Chondrocyte (in vitro differentiated cells): ENCODE measurements at regions not wholly inside any gene's neighbourhood (a gene's known extent, or its start where the extent isn't known, plus 50 kb on each side); places are given as distances from the start of the nearest gene placed in this dataset.

Experiments used
- DNase-seq: peaks from one replicate; pipeline ENCODE4 v3.0.0; 2021; ENCODE audit warnings: mixed read lengths, low spot score
- H3K27ac Mint-ChIP-seq: one replicate; pipeline ENCODE4 v1.8.0; 2021; ENCODE audit warnings: mild to moderate bottlenecking, moderate library complexity, mixed read lengths; ENCODE audit not compliant: unreplicated experiment
- H3K27me3 Mint-ChIP-seq: 2 replicates; pipeline ENCODE4 v1.8.0; 2021; ENCODE audit warnings: low read depth, mixed read lengths
- H3K36me3 Mint-ChIP-seq: 2 replicates; pipeline ENCODE4 v1.8.0; 2021; ENCODE audit warnings: low read depth, mixed read lengths
- H3K4me1 Mint-ChIP-seq: 2 replicates; pipeline ENCODE4 v1.8.0; 2021; ENCODE audit warnings: low read depth, mild to moderate bottlenecking, mixed read lengths
- H3K4me3 Mint-ChIP-seq: one replicate; pipeline ENCODE4 v1.8.0; 2021; ENCODE audit warnings: mild to moderate bottlenecking, moderate library complexity, mixed read lengths; ENCODE audit not compliant: unreplicated experiment
- H3K9me3 Mint-ChIP-seq: 2 replicates; pipeline ENCODE4 v1.8.0; 2021; ENCODE audit warnings: low read depth, mixed read lengths
- TF ChIP-seq, protein P1 (sequence below): fragments of 200-600 bp; sonication (generic); IDR thresholded peaks from 2 replicates; pipeline ENCODE4 v1.5.0; 2021; ENCODE audit warnings: antibody characterized with exemption, mild to moderate bottlenecking, moderate library complexity

GRCh38 chr3:4233488-4233887 lies 69.7 kb upstream of the SETMAR start:
- DNase-seq = no peak
- Mint-ChIP-seq H3K36me3 (no peaks in the 10 kb centered on the region), H3K4me3 (no peak overlapping the region), H3K4me1 (no peaks in the 10 kb centered on the region), H3K27ac (no peak overlapping the region), H3K27me3 (peaks cover 7% of the 10 kb centered on the region), H3K9me3 (peaks cover 8% of the 10 kb centered on the region)
- TF ChIP-seq, protein P1, sequence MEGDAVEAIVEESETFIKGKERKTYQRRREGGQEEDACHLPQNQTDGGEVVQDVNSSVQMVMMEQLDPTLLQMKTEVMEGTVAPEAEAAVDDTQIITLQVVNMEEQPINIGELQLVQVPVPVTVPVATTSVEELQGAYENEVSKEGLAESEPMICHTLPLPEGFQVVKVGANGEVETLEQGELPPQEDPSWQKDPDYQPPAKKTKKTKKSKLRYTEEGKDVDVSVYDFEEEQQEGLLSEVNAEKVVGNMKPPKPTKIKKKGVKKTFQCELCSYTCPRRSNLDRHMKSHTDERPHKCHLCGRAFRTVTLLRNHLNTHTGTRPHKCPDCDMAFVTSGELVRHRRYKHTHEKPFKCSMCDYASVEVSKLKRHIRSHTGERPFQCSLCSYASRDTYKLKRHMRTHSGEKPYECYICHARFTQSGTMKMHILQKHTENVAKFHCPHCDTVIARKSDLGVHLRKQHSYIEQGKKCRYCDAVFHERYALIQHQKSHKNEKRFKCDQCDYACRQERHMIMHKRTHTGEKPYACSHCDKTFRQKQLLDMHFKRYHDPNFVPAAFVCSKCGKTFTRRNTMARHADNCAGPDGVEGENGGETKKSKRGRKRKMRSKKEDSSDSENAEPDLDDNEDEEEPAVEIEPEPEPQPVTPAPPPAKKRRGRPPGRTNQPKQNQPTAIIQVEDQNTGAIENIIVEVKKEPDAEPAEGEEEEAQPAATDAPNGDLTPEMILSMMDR = no peak

DNA sequence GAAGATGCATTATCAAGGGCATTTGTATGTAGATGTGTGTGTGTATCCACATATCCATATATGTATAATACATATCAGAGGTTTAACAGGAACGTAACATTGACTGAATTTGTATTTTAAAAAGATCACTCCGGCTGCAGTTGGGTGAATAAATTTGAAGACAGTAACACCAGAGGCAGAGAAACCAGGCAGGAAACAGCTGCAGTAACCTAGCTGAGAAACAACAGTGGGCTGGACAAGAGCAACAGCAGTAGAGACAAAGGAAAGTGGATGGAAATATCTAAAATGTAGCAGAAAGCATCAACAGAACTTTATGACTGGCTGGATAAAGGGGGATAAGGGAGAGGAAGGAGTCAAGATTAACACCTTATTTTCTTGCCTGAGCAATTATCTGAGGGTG lies 68.3 kb upstream of the SETMAR start:
- DNase-seq = no peak
- Mint-ChIP-seq H3K27ac (no peak overlapping the region), H3K4me3 (no peak overlapping the region), H3K36me3 (peaks cover 2% of the 10 kb centered on the region), H3K9me3 (peaks cover 10% of the 10 kb centered on the region), H3K27me3 (peaks cover 7% of the 10 kb centered on the region), H3K4me1 (no peaks in the 10 kb centered on the region)
- TF ChIP-seq, protein P1 = no peak

GRCh38 chr3:4235690-4236089 lies 67.5 kb upstream of the SETMAR start:
- no peaks in the 10 kb centered on the region for H3K4me1 Mint-ChIP-seq
- H3K27me3 Mint-ChIP-seq = peaks cover 7% of the 10 kb centered on the region
- H3K4me3 Mint-ChIP-seq = no peak overlapping the region
- peaks cover 12% of the 10 kb centered on the region for H3K9me3 Mint-ChIP-seq
- peaks cover 2% of the 10 kb centered on the region for H3K36me3 Mint-ChIP-seq
- TF ChIP-seq, protein P1 = no peak
- H3K27ac Mint-ChIP-seq = no peak overlapping the region
- DNase-seq = no peak

DNA sequence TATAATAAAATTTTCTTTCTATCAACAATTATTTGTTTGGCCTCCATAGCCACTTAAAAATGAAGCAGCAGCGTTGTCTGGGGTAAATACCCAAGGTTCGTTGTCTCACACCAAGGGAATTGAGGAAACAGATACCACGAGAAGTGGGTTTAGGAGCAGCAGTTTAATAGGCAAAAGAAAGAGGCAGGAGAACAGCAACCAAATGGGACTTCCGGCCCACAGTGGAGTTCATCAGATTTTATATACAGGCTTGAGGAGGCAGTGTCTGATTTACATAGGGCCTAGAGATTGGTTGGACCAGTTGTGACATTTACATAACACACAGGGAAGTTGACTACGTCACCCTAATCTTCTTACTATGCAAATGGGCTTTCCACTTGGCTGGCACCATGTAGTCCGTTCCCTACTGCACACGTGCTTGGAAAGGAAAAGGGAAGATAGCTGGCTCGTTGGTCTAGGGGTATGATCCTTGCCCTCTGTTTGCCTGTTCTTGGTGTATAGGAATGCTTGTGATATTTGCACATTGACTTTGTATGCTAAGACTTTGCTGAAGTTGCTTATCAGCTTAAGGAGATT lies 61.5 kb upstream of the SETMAR start:
- Mint-ChIP-seq H3K27ac (no peak overlapping the region), H3K9me3 (peaks cover 12% of the 10 kb centered on the region), H3K4me1 (no peaks in the 10 kb centered on the region), H3K36me3 (peaks cover 2% of the 10 kb centered on the region), H3K27me3 (no peaks in the 10 kb centered on the region), H3K4me3 (no peak overlapping the region)
- DNase-seq = no peak
- TF ChIP-seq, protein P1 = no peak

- no peaks in the 10 kb centered on the region for H3K27me3 Mint-ChIP-seq
- H3K4me1 Mint-ChIP-seq = no peaks in the 10 kb centered on the region
- TF ChIP-seq, protein P1 = no peak
- no peaks in the 10 kb centered on the region for H3K36me3 Mint-ChIP-seq
- no peak overlapping the region for H3K4me3 Mint-ChIP-seq
- no peaks in the 10 kb centered on the region for H3K9me3 Mint-ChIP-seq
- no peak for DNase-seq
- H3K27ac Mint-ChIP-seq = no peak overlapping the region
Observed at GRCh38 chr3:4245671-4246070, 57.5 kb upstream of the SETMAR start.
